ENCODE measurements at regions not wholly inside any gene's neighbourhood (a gene's known extent, or its start where the extent isn't known, plus 50 kb on each side); places are given as distances from the start of the nearest gene placed in this dataset.

DNA sequence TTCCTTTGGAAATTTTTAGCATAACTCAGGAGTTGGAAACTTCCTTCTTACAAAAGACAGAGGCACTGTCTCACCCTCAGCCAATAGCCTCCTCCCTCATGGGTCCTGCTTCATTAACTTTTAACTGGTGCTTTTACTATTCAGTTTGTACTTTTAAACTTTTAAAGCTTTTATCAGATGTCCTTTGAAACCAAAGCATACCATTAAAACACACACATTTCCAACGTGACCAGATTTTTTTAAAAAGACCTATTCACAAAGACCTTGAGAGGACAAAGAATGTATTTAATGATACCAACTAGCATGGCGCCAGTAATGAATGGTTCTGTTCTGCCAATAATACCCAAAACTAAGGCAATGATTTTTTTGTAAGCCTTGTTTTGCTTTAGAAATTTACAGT lies 173.6 kb upstream of the EEA1 start:
- Histone ChIP-seq H3K9me2 (ENCODE audit: low read depth, low read length) (no peaks in the 10 kb centered on the region), H3K9ac (ENCODE audit: low read length) (no peak overlapping the region), H3K4me1 (ENCODE audit: insufficient read depth, low read length, severe bottlenecking) (peaks cover 4% of the 10 kb centered on the region), H3K9me3 (ENCODE audit: low read length) (no peaks in the 10 kb centered on the region), H2AFZ (ENCODE audit: low read length) (no peak overlapping the region), H3K4me2 (ENCODE audit: low read length) (no peak overlapping the region), H3K4me3 (ENCODE audit: low read depth, low read length, poor library complexity, severe bottlenecking) (no peak overlapping the region), H3K79me2 (ENCODE audit: insufficient read depth, low read length) (no peaks in the 10 kb centered on the region), H3K27ac (ENCODE audit: low read depth, low read length, poor library complexity, severe bottlenecking) (no peak overlapping the region), H3K27me3 (ENCODE audit: insufficient read depth, low read length) (no peaks in the 10 kb centered on the region), H4K20me1 (ENCODE audit: insufficient read depth, low read length) (no peaks in the 10 kb centered on the region), H3F3A (ENCODE audit: insufficient read depth, low read length) (no peaks in the 10 kb centered on the region), H3K36me3 (ENCODE audit: insufficient read depth, low read length) (no peaks in the 10 kb centered on the region)
- TF ChIP-seq EZH2 (IDR thresholded peaks at IDR 0.05; ENCODE audit: borderline replicate concordance, low read length) = no peak
- TF ChIP-seq, protein P1, sequence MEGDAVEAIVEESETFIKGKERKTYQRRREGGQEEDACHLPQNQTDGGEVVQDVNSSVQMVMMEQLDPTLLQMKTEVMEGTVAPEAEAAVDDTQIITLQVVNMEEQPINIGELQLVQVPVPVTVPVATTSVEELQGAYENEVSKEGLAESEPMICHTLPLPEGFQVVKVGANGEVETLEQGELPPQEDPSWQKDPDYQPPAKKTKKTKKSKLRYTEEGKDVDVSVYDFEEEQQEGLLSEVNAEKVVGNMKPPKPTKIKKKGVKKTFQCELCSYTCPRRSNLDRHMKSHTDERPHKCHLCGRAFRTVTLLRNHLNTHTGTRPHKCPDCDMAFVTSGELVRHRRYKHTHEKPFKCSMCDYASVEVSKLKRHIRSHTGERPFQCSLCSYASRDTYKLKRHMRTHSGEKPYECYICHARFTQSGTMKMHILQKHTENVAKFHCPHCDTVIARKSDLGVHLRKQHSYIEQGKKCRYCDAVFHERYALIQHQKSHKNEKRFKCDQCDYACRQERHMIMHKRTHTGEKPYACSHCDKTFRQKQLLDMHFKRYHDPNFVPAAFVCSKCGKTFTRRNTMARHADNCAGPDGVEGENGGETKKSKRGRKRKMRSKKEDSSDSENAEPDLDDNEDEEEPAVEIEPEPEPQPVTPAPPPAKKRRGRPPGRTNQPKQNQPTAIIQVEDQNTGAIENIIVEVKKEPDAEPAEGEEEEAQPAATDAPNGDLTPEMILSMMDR (IDR thresholded peaks at IDR 0.05; ENCODE audit: low read length) = no peak

DNA sequence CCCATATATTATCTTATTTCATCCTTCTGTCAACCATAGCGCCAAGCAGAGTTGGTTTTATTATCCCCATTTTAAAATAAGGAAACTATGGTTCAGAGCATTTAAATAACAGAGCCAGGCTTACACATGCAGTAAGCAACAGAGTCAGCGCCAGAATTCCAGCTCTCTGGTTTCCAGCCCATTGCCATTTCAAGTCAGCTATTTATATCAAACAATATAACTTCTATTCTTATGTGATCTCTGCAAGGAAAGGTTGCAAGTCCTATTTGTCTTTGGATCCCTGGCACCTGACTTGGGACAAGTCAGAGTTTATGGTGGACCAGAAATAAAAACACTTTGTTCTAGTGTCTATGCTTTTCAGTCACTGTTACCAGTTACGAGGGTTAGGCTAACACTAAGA lies 174.1 kb upstream of the EEA1 start:
- H3K4me2 ChIP-seq (ENCODE audit: low read length) = no peak overlapping the region
- H3F3A ChIP-seq (ENCODE audit: insufficient read depth, low read length) = no peaks in the 10 kb centered on the region
- H2AFZ ChIP-seq (ENCODE audit: low read length) = no peak overlapping the region
- H3K79me2 ChIP-seq (ENCODE audit: insufficient read depth, low read length) = no peaks in the 10 kb centered on the region
- TF ChIP-seq, protein P1 (IDR thresholded peaks at IDR 0.05; ENCODE audit: low read length) = no peak
- TF ChIP-seq EZH2 (IDR thresholded peaks at IDR 0.05; ENCODE audit: borderline replicate concordance, low read length) = no peak
- H3K9me2 ChIP-seq (ENCODE audit: low read depth, low read length) = no peaks in the 10 kb centered on the region
- H3K27ac ChIP-seq (ENCODE audit: low read depth, low read length, poor library complexity, severe bottlenecking) = no peak overlapping the region
- H3K9me3 ChIP-seq (ENCODE audit: low read length) = no peaks in the 10 kb centered on the region
- H4K20me1 ChIP-seq (ENCODE audit: insufficient read depth, low read length) = no peaks in the 10 kb centered on the region
- no peak overlapping the region for H3K4me3 ChIP-seq (ENCODE audit: low read depth, low read length, poor library complexity, severe bottlenecking)
- no peaks in the 10 kb centered on the region for H3K36me3 ChIP-seq (ENCODE audit: insufficient read depth, low read length)
- no peak overlapping the region for H3K9ac ChIP-seq (ENCODE audit: low read length)
- peaks cover 3% of the 10 kb centered on the region for H3K4me1 ChIP-seq (ENCODE audit: insufficient read depth, low read length, severe bottlenecking)
- no peaks in the 10 kb centered on the region for H3K27me3 ChIP-seq (ENCODE audit: insufficient read depth, low read length)

DNA sequence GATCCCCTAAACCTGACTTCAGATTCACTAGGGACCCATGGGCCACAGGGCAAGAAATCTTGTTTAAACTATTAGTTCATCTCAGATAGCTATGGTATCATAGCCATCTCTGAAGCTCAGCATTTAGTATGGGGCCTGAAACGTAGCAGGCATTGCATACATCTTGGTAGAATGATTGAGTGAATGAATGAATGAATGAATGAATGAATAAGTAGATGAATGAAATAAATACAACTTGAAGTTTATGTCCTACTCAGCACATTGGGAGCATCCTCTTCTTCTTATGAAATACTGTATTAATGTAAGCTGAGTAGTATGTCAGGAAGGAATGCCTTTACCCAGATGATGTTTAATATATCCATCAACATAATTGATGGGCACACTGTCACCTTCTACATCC lies 175.4 kb upstream of the EEA1 start:
- Histone ChIP-seq H3K9ac (ENCODE audit: low read length) (no peak overlapping the region), H4K20me1 (ENCODE audit: insufficient read depth, low read length) (no peaks in the 10 kb centered on the region), H3K36me3 (ENCODE audit: insufficient read depth, low read length) (no peaks in the 10 kb centered on the region), H3F3A (ENCODE audit: insufficient read depth, low read length) (no peaks in the 10 kb centered on the region), H3K27me3 (ENCODE audit: insufficient read depth, low read length) (no peaks in the 10 kb centered on the region), H3K27ac (ENCODE audit: low read depth, low read length, poor library complexity, severe bottlenecking) (no peak overlapping the region), H2AFZ (ENCODE audit: low read length) (no peak overlapping the region), H3K9me2 (ENCODE audit: low read depth, low read length) (no peaks in the 10 kb centered on the region), H3K4me3 (ENCODE audit: low read depth, low read length, poor library complexity, severe bottlenecking) (no peak overlapping the region), H3K9me3 (ENCODE audit: low read length) (no peaks in the 10 kb centered on the region), H3K79me2 (ENCODE audit: insufficient read depth, low read length) (no peaks in the 10 kb centered on the region), H3K4me1 (ENCODE audit: insufficient read depth, low read length, severe bottlenecking) (no peaks in the 10 kb centered on the region), H3K4me2 (ENCODE audit: low read length) (no peak overlapping the region)
- TF ChIP-seq, protein P1 (IDR thresholded peaks at IDR 0.05; ENCODE audit: low read length) = no peak
- TF ChIP-seq EZH2 (IDR thresholded peaks at IDR 0.05; ENCODE audit: borderline replicate concordance, low read length) = no peak
